ENCODE measurements at regions not wholly inside any gene's neighbourhood (a gene's known extent, or its start where the extent isn't known, plus 50 kb on each side); places are given as distances from the start of the nearest gene placed in this dataset.

- Histone ChIP-seq H3K9me3 (ENCODE audit: control insufficient read depth in 1 of 2, low read length in 2 of 2) (no peaks in the 10 kb centered on the region), H3K36me3 (ENCODE audit: control insufficient read depth in 1 of 2, insufficient read depth in 2 of 2, low read length in 2 of 2) (peaks cover 0 to 5% of the 10 kb centered on the region in 2 donors)
Measured at GRCh38 chr21:28783641-28784185, 209.0 kb downstream of the LTN1 start.

DNA sequence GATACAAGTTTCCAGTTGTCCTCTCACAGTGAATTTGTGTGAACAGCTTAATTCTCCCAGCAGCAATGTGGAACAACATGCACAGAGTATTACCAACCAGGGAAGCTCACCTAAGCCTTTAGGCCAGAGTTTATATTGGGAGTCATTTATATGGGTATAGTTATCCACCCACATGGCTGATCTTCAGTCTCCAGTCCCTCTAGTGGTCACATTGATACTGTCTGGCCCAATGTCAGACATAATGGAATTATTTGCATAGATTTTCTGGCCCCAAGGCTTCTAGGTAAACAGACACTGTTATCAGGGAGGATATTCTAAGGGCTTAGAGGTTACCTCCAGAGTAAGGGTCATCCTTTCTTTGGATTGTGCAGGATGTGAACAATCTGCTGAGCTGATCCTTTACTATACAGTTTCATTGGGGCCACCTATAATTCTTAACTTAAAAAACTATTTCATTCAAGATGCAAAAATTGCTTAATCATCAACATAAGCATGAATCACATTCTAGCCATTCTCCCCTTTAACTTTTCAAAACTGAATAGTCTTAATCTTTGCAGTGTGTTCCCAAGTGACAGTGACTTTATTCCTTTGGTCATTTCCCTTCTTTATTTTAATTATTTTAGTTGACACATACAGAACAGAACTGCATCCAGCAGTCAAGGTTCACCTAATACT lies 210.9 kb downstream of the LTN1 start:
- Histone ChIP-seq H3K4me1 (ENCODE audit: control insufficient read depth in 1 of 2, insufficient read depth in 2 of 2, low read length in 2 of 2) (no peaks in the 10 kb centered on the region), H3K36me3 (ENCODE audit: control insufficient read depth in 1 of 2, insufficient read depth in 2 of 2, low read length in 2 of 2) (peaks cover 0 to 5% of the 10 kb centered on the region in 2 donors), H3K27me3 (ENCODE audit: low read depth, low read length) (no peaks in the 10 kb centered on the region), H3K4me3 (ENCODE audit: low read depth in 1 of 2, low read length in 2 of 2) (no peak overlapping the region), H3K9me3 (ENCODE audit: control insufficient read depth in 1 of 2, low read length in 2 of 2) (no peaks in the 10 kb centered on the region), H3K27ac (ENCODE audit: low read length) (no peak overlapping the region)

More at GRCh38 chr21:28783641-28784185, 209.0 kb downstream of the LTN1 start:
- H3K4me3 ChIP-seq (ENCODE audit: low read depth in 1 of 2, low read length in 2 of 2) = no peak overlapping the region
- H3K27ac ChIP-seq (ENCODE audit: low read length) = no peak overlapping the region
- no peaks in the 10 kb centered on the region for H3K4me1 ChIP-seq (ENCODE audit: control insufficient read depth in 1 of 2, insufficient read depth in 2 of 2, low read length in 2 of 2)
- no peaks in the 10 kb centered on the region for H3K27me3 ChIP-seq (ENCODE audit: low read depth, low read length)

DNA sequence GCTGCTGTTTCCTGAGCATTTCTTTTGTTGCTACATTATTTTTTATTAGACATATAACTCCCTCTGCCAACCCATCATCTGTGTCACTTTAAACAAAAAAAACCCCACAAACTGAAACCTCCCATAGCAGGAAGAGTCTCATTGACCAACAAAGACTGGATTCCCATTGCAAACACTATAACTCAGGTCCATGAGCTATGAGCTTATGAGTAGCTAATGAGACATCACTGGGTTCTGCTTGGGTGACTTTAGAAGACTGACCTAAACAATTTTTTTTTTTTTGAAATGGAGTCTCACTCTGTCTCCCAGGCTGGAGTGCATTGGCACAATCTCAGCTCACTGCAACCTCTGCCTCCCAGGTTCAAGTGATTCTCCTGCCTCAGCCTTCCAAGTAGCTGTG lies 212.8 kb downstream of the LTN1 start:
- Histone ChIP-seq H3K27me3 (ENCODE audit: low read depth, low read length) (no peaks in the 10 kb centered on the region), H3K9me3 (ENCODE audit: control insufficient read depth in 1 of 2, low read length in 2 of 2) (no peaks in the 10 kb centered on the region), H3K27ac (ENCODE audit: low read length) (no peak overlapping the region), H3K36me3 (ENCODE audit: control insufficient read depth in 1 of 2, insufficient read depth in 2 of 2, low read length in 2 of 2) (peaks cover 0 to 5% of the 10 kb centered on the region in 2 donors), H3K4me3 (ENCODE audit: low read depth in 1 of 2, low read length in 2 of 2) (no peak overlapping the region), H3K4me1 (ENCODE audit: control insufficient read depth in 1 of 2, insufficient read depth in 2 of 2, low read length in 2 of 2) (no peaks in the 10 kb centered on the region)

DNA sequence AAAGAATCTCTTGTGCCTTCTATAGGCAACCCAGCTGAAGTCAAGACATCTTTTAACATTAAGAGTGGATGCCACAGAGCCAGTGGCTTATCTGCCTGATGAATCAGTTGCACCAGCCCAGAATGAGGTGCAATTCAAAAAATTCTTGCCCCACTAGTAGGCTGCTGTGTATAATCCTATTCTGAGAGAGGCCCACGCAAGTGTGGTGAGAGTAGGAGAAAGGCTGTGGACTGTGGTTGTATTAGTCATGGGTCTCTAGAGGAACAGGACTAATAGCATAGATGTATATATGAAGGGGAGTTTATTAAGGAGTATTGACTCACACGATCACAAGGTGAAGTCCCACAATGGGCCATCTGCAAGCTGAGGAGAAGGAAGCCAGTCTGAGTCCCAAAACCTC lies 216.4 kb downstream of the LTN1 start:
- no peak overlapping the region for H3K27ac ChIP-seq (ENCODE audit: low read length)
- H3K36me3 ChIP-seq (ENCODE audit: control insufficient read depth in 1 of 2, insufficient read depth in 2 of 2, low read length in 2 of 2) = no peaks in the 10 kb centered on the region
- H3K4me1 ChIP-seq (ENCODE audit: control insufficient read depth in 1 of 2, insufficient read depth in 2 of 2, low read length in 2 of 2) = no peaks in the 10 kb centered on the region
- no peaks in the 10 kb centered on the region for H3K27me3 ChIP-seq (ENCODE audit: low read depth, low read length)
- no peaks in the 10 kb centered on the region for H3K9me3 ChIP-seq (ENCODE audit: control insufficient read depth in 1 of 2, low read length in 2 of 2)
- no peak overlapping the region for H3K4me3 ChIP-seq (ENCODE audit: low read depth in 1 of 2, low read length in 2 of 2)

GRCh38 chr21:28775071-28775470 lies 217.6 kb downstream of the LTN1 start:
- Histone ChIP-seq H3K4me3 (ENCODE audit: low read depth in 1 of 2, low read length in 2 of 2) (no peak overlapping the region), H3K9me3 (ENCODE audit: control insufficient read depth in 1 of 2, low read length in 2 of 2) (no peaks in the 10 kb centered on the region), H3K27me3 (ENCODE audit: low read depth, low read length) (no peaks in the 10 kb centered on the region), H3K4me1 (ENCODE audit: control insufficient read depth in 1 of 2, insufficient read depth in 2 of 2, low read length in 2 of 2) (no peaks in the 10 kb centered on the region), H3K27ac (ENCODE audit: low read length) (no peak overlapping the region), H3K36me3 (ENCODE audit: control insufficient read depth in 1 of 2, insufficient read depth in 2 of 2, low read length in 2 of 2) (no peaks in the 10 kb centered on the region)

DNA sequence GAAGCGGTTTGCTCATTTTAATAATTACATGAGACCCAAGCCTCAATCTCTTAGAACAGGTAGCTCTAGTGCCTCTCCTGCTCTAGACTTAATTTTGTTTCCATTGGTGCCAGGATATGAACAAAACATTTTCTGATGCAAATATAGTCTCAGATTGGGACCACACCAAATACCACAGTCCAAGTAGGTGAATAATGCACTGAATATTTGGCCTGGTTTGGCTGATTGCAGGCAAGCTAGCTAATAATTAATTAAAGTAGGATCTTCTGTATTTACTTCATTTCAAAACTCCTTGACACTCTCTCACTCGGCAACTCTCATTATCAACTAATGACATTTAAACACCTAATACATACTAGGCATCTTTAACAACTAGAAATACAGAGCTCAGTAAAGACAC lies 219.6 kb downstream of the LTN1 start:
- no peak overlapping the region for H3K27ac ChIP-seq (ENCODE audit: low read length)
- H3K36me3 ChIP-seq (ENCODE audit: control insufficient read depth in 1 of 2, insufficient read depth in 2 of 2, low read length in 2 of 2) = no peaks in the 10 kb centered on the region
- H3K27me3 ChIP-seq (ENCODE audit: low read depth, low read length) = no peaks in the 10 kb centered on the region
- no peaks in the 10 kb centered on the region for H3K4me1 ChIP-seq (ENCODE audit: control insufficient read depth in 1 of 2, insufficient read depth in 2 of 2, low read length in 2 of 2)
- no peaks in the 10 kb centered on the region for H3K9me3 ChIP-seq (ENCODE audit: control insufficient read depth in 1 of 2, low read length in 2 of 2)
- no peak overlapping the region for H3K4me3 ChIP-seq (ENCODE audit: low read depth in 1 of 2, low read length in 2 of 2)

DNA sequence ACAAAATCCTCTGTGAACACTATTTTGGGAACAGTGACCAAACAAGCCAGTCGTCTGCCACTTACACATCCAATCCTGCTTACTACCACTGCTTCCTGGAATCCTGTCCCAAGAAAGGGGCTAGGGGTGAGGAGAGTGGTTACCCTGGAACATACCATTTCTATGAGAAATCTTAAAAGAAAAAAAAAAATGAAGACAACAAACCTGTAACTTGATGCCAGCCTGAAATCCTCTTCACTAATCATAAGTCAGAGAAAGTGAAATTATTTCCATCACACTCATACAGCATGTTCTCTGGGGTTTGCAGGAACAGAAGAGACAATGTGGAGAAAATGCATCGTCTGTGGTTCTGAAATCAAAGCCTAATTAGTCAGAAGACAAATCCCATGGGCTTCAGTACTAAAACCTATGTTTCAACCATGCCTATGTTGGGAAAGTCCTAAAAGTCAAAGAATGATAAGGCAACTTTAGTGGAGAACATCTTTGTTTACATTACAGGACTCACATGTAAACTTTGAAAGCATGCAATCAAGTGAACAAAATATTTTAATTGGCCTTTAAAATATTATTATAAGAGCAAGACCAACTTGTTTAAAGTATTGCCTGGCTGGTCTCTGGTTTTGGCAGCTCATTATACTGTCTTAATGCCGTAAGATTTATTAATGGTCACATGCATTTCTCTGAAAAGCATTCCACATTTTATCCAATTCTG lies 220.7 kb downstream of the LTN1 start:
- H3K27me3 ChIP-seq (ENCODE audit: low read depth, low read length) = no peaks in the 10 kb centered on the region
- no peaks in the 10 kb centered on the region for H3K9me3 ChIP-seq (ENCODE audit: control insufficient read depth in 1 of 2, low read length in 2 of 2)
- no peaks in the 10 kb centered on the region for H3K36me3 ChIP-seq (ENCODE audit: control insufficient read depth in 1 of 2, insufficient read depth in 2 of 2, low read length in 2 of 2)
- H3K27ac ChIP-seq (ENCODE audit: low read length) = peak overlapping the region; percentile 34
- no peaks in the 10 kb centered on the region for H3K4me1 ChIP-seq (ENCODE audit: control insufficient read depth in 1 of 2, insufficient read depth in 2 of 2, low read length in 2 of 2)
- no peak overlapping the region for H3K4me3 ChIP-seq (ENCODE audit: low read depth in 1 of 2, low read length in 2 of 2)

- Histone ChIP-seq H3K27me3 (ENCODE audit: low read depth, low read length) (no peaks in the 10 kb centered on the region), H3K9me3 (ENCODE audit: control insufficient read depth in 1 of 2, low read length in 2 of 2) (no peaks in the 10 kb centered on the region), H3K4me1 (ENCODE audit: control insufficient read depth in 1 of 2, insufficient read depth in 2 of 2, low read length in 2 of 2) (no peaks in the 10 kb centered on the region), H3K4me3 (ENCODE audit: low read depth in 1 of 2, low read length in 2 of 2) (no peak overlapping the region), H3K36me3 (ENCODE audit: control insufficient read depth in 1 of 2, insufficient read depth in 2 of 2, low read length in 2 of 2) (no peaks in the 10 kb centered on the region), H3K27ac (ENCODE audit: low read length) (peak overlapping the region; percentile 34)
Measured at GRCh38 chr21:28770867-28771661, 221.6 kb downstream of the LTN1 start.

- Histone ChIP-seq H3K27me3 (ENCODE audit: low read depth, low read length) (no peaks in the 10 kb centered on the region), H3K4me3 (ENCODE audit: low read depth in 1 of 2, low read length in 2 of 2) (no peak overlapping the region), H3K36me3 (ENCODE audit: control insufficient read depth in 1 of 2, insufficient read depth in 2 of 2, low read length in 2 of 2) (no peaks in the 10 kb centered on the region), H3K9me3 (ENCODE audit: control insufficient read depth in 1 of 2, low read length in 2 of 2) (no peaks in the 10 kb centered on the region), H3K4me1 (ENCODE audit: control insufficient read depth in 1 of 2, insufficient read depth in 2 of 2, low read length in 2 of 2) (no peaks in the 10 kb centered on the region), H3K27ac (ENCODE audit: low read length) (peak overlapping the region; percentile 18)
Measured at GRCh38 chr21:28769683-28770082, 223.0 kb downstream of the LTN1 start.

DNA sequence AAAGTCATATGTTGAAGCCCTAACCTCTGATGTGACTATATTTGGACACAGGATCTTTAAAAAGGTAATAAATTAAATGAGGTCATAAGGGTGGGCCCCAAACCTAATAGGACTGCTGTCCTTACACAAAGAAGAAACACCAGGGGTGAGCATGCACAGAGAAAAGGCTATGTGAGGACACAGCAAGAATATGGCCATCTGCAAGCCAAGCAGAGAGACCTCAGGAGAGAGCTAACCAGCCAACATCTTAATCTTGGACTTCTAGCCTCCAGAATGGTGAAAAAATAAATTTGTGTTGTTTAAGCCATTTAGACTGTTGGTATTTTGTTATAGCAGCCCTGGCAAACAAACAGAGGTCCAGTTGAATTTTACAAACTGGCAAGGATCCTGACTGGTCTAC lies 223.9 kb downstream of the LTN1 start:
- Histone ChIP-seq H3K4me1 (ENCODE audit: control insufficient read depth in 1 of 2, insufficient read depth in 2 of 2, low read length in 2 of 2) (no peaks in the 10 kb centered on the region), H3K36me3 (ENCODE audit: control insufficient read depth in 1 of 2, insufficient read depth in 2 of 2, low read length in 2 of 2) (no peaks in the 10 kb centered on the region), H3K27me3 (ENCODE audit: low read depth, low read length) (no peaks in the 10 kb centered on the region), H3K4me3 (ENCODE audit: low read depth in 1 of 2, low read length in 2 of 2) (no peak overlapping the region), H3K27ac (ENCODE audit: low read length) (no peak overlapping the region), H3K9me3 (ENCODE audit: control insufficient read depth in 1 of 2, low read length in 2 of 2) (no peaks in the 10 kb centered on the region)

- no peaks in the 10 kb centered on the region for H3K4me1 ChIP-seq (ENCODE audit: control insufficient read depth in 1 of 2, insufficient read depth in 2 of 2, low read length in 2 of 2)
Measured at GRCh38 chr21:28767523-28767922, 225.2 kb downstream of the LTN1 start.

More at GRCh38 chr21:28767523-28767922, 225.2 kb downstream of the LTN1 start:
- no peaks in the 10 kb centered on the region for H3K27me3 ChIP-seq (ENCODE audit: low read depth, low read length)
- H3K4me3 ChIP-seq (ENCODE audit: low read depth in 1 of 2, low read length in 2 of 2) = no peak overlapping the region
- H3K36me3 ChIP-seq (ENCODE audit: control insufficient read depth in 1 of 2, insufficient read depth in 2 of 2, low read length in 2 of 2) = no peaks in the 10 kb centered on the region
- H3K27ac ChIP-seq (ENCODE audit: low read length) = no peak overlapping the region
- H3K9me3 ChIP-seq (ENCODE audit: control insufficient read depth in 1 of 2, low read length in 2 of 2) = no peaks in the 10 kb centered on the region

All from muscle layer of duodenum (tissue), 2 donors.